ENCODE measurements at regions not wholly inside any gene's neighbourhood (a gene's known extent, or its start where the extent isn't known, plus 50 kb on each side); places are given as distances from the start of the nearest gene placed in this dataset.

GRCh38 chr7:3105856-3106255 lies 62.2 kb upstream of the CARD11 start:
- no peak for TF ChIP-seq CTCF (IDR thresholded peaks at IDR 0.05; ENCODE audit: low read depth, low read length)
- TF ChIP-seq EZH2phosphoT487 (IDR thresholded peaks at IDR 0.05; ENCODE audit: low read depth): no peak
